ENCODE measurements at regions not wholly inside any gene's neighbourhood (a gene's known extent, or its start where the extent isn't known, plus 50 kb on each side); places are given as distances from the start of the nearest gene placed in this dataset.
A peak's percentile ranks its signal among the peaks of the same experiment; 100 is the strongest.

GRCh38 chr1:68782890-68783289, 286.0 kb upstream of the DEPDC1 start:
- H3K27ac ChIP-seq, result no peak overlapping the region
- no peaks in the 10 kb centered on the region for H3K36me3 ChIP-seq
- ATAC-seq (no peak), DNase-seq (no peak)
- H3K27me3 ChIP-seq, result no peaks in the 10 kb centered on the region
- H3K4me1 ChIP-seq, result no peaks in the 10 kb centered on the region
- H3K9me3 ChIP-seq, result peaks cover 0 to 22% (median 0%) of the 10 kb centered on the region in 11 donors
- peak in 3 of 9 donors; percentile 10 to 22 (median 12) for TF ChIP-seq CTCF (IDR thresholded peaks at IDR 0.05)
- intact Hi-C loops (cut with DNase I), result no loop called here
- no peak overlapping the region for H3K4me3 ChIP-seq

- Histone ChIP-seq H3K27me3 (no peaks in the 10 kb centered on the region), H3K4me3 (no peak overlapping the region), H3K27ac (no peak overlapping the region), H3K36me3 (no peaks in the 10 kb centered on the region), H3K4me1 (no peaks in the 10 kb centered on the region), H3K9me3 (peaks cover 0 to 8% (median 0%) of the 10 kb centered on the region in 11 donors)
- DNase-seq, result no peak
- no peak for ATAC-seq
- intact Hi-C loops (cut with DNase I), result no loop called here
- TF ChIP-seq CTCF (IDR thresholded peaks at IDR 0.05), result no peak
- WGBS, 2 donors, result 30 to 32% methylated on average over 2 of the region's 2 CpGs
Observed at GRCh38 chr1:68785328-68785727, 288.4 kb upstream of the DEPDC1 start.

GRCh38 chr1:68788762-68789161, 291.9 kb upstream of the DEPDC1 start:
- H3K4me1 ChIP-seq, result no peaks in the 10 kb centered on the region
- no peaks in the 10 kb centered on the region for H3K9me3 ChIP-seq
- DNase-seq (no peak), ATAC-seq (no peak)
- no peak overlapping the region for H3K4me3 ChIP-seq
- TF ChIP-seq CTCF (IDR thresholded peaks at IDR 0.05), result no peak
- H3K36me3 ChIP-seq, result no peaks in the 10 kb centered on the region
- H3K27me3 ChIP-seq, result no peaks in the 10 kb centered on the region
- 77 to 92% methylated on average over 1 of the region's 1 CpG for WGBS, 2 donors
- H3K27ac ChIP-seq, result no peak overlapping the region
- intact Hi-C loops (cut with DNase I), result no loop called here

- ATAC-seq, result no peak
Observed at GRCh38 chr1:68791800-68792199, 294.9 kb upstream of the DEPDC1 start.

More at GRCh38 chr1:68791800-68792199, 294.9 kb upstream of the DEPDC1 start:
- no peak overlapping the region for H3K4me3 ChIP-seq
- H3K27ac ChIP-seq, result no peak overlapping the region
- no peaks in the 10 kb centered on the region for H3K4me1 ChIP-seq
- H3K9me3 ChIP-seq, result no peaks in the 10 kb centered on the region
- intact Hi-C loops (cut with DNase I), result no loop called here
- TF ChIP-seq CTCF (IDR thresholded peaks at IDR 0.05), result no peak
- no peaks in the 10 kb centered on the region for H3K27me3 ChIP-seq
- WGBS, 2 donors, result 87 to 90% methylated on average over 3 of the region's 3 CpGs
- H3K36me3 ChIP-seq, result no peaks in the 10 kb centered on the region
- no peak for DNase-seq

Measured in heart right ventricle (tissue), 16 donors.